DOHH2 (cell line): ENCODE measurements at regions not wholly inside any gene's neighbourhood (a gene's known extent, or its start where the extent isn't known, plus 50 kb on each side); places are given as distances from the start of the nearest gene placed in this dataset.

ENCODE experiments used
- EZH2phosphoT487 ChIP-seq: fragments of 200-600 bp; sonication (generic); IDR thresholded peaks from 2 replicates; pipeline ENCODE4 v1.6.1; 2017; ENCODE audit warnings: borderline replicate concordance, mild to moderate bottlenecking, antibody characterized with exemption, low read length, moderate library complexity, mixed read lengths
- TF ChIP-seq, protein P1 (sequence below): fragments of 200-600 bp; sonication (generic); IDR thresholded peaks from one replicate; pipeline ENCODE4 v1.5.1; 2014; ENCODE audit warnings: antibody characterized with exemption, mild to moderate bottlenecking, low read depth, low read length; ENCODE audit not compliant: poor library complexity, severe bottlenecking

- TF ChIP-seq, protein P1, sequence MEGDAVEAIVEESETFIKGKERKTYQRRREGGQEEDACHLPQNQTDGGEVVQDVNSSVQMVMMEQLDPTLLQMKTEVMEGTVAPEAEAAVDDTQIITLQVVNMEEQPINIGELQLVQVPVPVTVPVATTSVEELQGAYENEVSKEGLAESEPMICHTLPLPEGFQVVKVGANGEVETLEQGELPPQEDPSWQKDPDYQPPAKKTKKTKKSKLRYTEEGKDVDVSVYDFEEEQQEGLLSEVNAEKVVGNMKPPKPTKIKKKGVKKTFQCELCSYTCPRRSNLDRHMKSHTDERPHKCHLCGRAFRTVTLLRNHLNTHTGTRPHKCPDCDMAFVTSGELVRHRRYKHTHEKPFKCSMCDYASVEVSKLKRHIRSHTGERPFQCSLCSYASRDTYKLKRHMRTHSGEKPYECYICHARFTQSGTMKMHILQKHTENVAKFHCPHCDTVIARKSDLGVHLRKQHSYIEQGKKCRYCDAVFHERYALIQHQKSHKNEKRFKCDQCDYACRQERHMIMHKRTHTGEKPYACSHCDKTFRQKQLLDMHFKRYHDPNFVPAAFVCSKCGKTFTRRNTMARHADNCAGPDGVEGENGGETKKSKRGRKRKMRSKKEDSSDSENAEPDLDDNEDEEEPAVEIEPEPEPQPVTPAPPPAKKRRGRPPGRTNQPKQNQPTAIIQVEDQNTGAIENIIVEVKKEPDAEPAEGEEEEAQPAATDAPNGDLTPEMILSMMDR, result no peak
- no peak for TF ChIP-seq EZH2phosphoT487
Observed at GRCh38 chrX:76605390-76605789, 177.9 kb downstream of the MAGEE1 start.
